ENCODE measurements at regions not wholly inside any gene's neighbourhood (a gene's known extent, or its start where the extent isn't known, plus 50 kb on each side); places are given as distances from the start of the nearest gene placed in this dataset.

DNA sequence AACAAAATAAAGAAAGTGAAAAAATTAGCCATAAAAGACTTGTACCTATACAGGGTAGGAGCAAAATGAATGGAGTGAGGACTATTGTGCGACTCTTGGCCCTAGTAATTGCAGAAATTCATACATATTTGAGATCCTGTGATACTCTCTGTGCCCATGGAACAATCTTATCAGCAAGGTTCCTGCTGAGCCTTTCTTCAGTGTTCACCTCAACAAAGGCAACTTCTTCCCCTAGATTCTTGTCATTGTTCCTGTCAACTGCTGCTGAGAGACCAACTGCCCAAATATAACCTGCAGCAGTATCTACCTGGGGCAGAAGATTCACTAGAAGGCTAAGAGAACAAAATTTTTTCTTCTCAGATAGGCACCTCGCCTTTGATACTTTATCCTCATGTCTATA is 187.4 kb downstream of the NEBL start:
- H3K36me3 ChIP-seq = no peaks in the 10 kb centered on the region
- H3K27ac ChIP-seq = no peak overlapping the region
- H3K27me3 ChIP-seq = no peaks in the 10 kb centered on the region
- TF ChIP-seq, protein P1, sequence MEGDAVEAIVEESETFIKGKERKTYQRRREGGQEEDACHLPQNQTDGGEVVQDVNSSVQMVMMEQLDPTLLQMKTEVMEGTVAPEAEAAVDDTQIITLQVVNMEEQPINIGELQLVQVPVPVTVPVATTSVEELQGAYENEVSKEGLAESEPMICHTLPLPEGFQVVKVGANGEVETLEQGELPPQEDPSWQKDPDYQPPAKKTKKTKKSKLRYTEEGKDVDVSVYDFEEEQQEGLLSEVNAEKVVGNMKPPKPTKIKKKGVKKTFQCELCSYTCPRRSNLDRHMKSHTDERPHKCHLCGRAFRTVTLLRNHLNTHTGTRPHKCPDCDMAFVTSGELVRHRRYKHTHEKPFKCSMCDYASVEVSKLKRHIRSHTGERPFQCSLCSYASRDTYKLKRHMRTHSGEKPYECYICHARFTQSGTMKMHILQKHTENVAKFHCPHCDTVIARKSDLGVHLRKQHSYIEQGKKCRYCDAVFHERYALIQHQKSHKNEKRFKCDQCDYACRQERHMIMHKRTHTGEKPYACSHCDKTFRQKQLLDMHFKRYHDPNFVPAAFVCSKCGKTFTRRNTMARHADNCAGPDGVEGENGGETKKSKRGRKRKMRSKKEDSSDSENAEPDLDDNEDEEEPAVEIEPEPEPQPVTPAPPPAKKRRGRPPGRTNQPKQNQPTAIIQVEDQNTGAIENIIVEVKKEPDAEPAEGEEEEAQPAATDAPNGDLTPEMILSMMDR (IDR thresholded peaks at IDR 0.05) = no peak
- intact Hi-C loops (cut with DNase I) = no loop called here
- no peaks in the 10 kb centered on the region for H3K9me3 ChIP-seq
- no peak for ATAC-seq
- no peak overlapping the region for H3K4me3 ChIP-seq
- no peak for DNase-seq
- H3K4me1 ChIP-seq = no peaks in the 10 kb centered on the region

DNA sequence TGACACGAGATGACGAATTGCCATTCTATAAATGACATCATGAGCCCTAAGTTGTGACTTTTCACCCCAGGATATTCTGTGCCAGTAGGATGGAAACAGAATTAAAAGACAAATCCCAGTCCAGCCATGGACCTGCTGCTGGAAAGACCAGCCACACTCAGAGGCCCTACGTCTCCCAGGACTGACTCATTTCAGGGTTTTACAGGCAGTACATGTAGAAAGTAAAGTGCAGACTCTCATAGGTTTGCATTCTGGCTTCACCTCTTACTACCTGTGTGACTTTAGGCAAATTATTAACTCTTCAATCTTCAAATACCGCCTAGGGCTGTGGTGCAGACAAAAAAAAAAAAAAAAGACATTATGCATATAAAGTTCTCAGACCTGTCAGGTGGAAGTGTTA is 188.8 kb downstream of the NEBL start:
- intact Hi-C loops (cut with DNase I) = no loop called here
- no peaks in the 10 kb centered on the region for H3K27me3 ChIP-seq
- H3K36me3 ChIP-seq = no peaks in the 10 kb centered on the region
- H3K9me3 ChIP-seq = peaks cover 0 to 6% of the 10 kb centered on the region in 2 donors
- ATAC-seq = no peak
- no peak overlapping the region for H3K4me3 ChIP-seq
- H3K4me1 ChIP-seq = no peaks in the 10 kb centered on the region
- no peak for DNase-seq
- no peak overlapping the region for H3K27ac ChIP-seq
- TF ChIP-seq, protein P1 (IDR thresholded peaks at IDR 0.05) = no peak

DNA sequence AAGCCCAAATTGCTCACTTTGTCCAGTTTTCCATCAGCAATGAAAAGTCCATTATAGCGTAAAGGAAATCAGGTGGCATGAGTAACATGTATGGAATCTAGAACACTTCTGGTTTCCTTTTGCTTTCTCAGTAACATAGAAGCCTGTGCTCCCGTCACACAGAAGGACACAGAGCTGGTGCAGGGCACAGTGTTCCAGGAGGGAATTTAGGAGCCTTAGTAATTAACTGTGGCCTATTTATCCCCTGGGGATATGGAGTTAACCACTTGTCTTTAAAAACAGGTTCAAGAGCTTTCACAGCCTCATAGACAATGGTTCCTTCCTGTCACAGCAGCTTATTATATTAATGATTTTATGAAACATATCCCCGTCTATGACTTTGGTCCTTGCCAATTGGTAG is 189.9 kb downstream of the NEBL start:
- Histone ChIP-seq H3K9me3 (peaks cover 0 to 9% of the 10 kb centered on the region in 2 donors), H3K27me3 (no peaks in the 10 kb centered on the region), H3K4me3 (no peak overlapping the region), H3K36me3 (no peaks in the 10 kb centered on the region), H3K27ac (no peak overlapping the region), H3K4me1 (no peaks in the 10 kb centered on the region)
- ATAC-seq (no peak), DNase-seq (no peak)
- TF ChIP-seq, protein P1 (IDR thresholded peaks at IDR 0.05) = no peak
- intact Hi-C loops (cut with DNase I) = no loop called here

DNA sequence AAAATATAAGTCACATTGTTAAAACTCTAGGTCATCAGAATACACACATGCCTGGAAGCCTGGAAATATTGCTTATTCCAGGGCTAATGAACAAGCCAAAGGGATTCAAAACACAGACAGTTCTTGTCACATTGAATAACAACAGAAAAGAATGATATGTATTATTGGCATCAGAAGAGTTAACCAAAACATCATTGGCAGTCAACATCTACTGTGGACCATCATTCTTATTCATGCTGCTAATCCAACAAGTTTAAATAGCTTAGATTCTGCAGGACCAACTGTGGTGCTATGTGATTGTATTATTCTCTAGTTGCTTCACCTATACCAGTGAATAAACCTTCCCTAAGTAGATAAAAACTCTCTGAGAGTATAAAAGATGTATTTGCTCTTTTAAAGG is 198.3 kb downstream of the NEBL start:
- Histone ChIP-seq H3K4me1 (no peaks in the 10 kb centered on the region), H3K36me3 (no peaks in the 10 kb centered on the region), H3K27me3 (no peaks in the 10 kb centered on the region), H3K27ac (no peak overlapping the region), H3K9me3 (peaks cover 0 to 24% of the 10 kb centered on the region in 2 donors), H3K4me3 (no peak overlapping the region)
- TF ChIP-seq, protein P1 (IDR thresholded peaks at IDR 0.05) = no peak
- intact Hi-C loops (cut with DNase I) = no loop called here
- no peak for ATAC-seq
- DNase-seq = no peak

DNA sequence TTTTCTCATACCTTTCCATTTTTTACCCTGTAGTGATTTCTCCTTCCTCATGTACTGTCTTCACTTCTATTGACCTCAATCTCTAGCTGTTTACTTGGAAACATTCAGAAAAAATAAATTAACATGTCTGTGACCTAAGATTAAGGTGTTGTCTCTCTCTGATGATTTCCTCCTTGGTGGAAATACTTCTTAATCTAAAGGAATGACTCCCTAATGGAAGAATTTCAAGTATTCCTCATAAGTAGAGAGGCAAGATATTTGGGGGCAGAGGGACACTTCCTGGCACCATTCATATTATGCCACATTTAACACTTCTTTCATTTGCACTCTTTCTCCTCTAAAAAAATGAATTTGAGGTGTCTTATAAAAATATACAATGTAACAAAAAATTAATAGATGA is 202.8 kb downstream of the NEBL start:
- H3K36me3 ChIP-seq = no peaks in the 10 kb centered on the region
- H3K9me3 ChIP-seq = no peaks in the 10 kb centered on the region
- no peaks in the 10 kb centered on the region for H3K4me1 ChIP-seq
- H3K27ac ChIP-seq = no peak overlapping the region
- intact Hi-C loops (cut with DNase I) = no loop called here
- no peaks in the 10 kb centered on the region for H3K27me3 ChIP-seq
- TF ChIP-seq, protein P1 (IDR thresholded peaks at IDR 0.05) = no peak
- no peak overlapping the region for H3K4me3 ChIP-seq
- DNase-seq (no peak), ATAC-seq (no peak)

All from left lung (tissue), 4 donors.